ENCODE measurements at regions not wholly inside any gene's neighbourhood (a gene's known extent, or its start where the extent isn't known, plus 50 kb on each side); places are given as distances from the start of the nearest gene placed in this dataset.

GRCh38 chr3:46112984-46113383, 85.7 kb upstream of the XCR1 start:
- TF ChIP-seq, protein P1, sequence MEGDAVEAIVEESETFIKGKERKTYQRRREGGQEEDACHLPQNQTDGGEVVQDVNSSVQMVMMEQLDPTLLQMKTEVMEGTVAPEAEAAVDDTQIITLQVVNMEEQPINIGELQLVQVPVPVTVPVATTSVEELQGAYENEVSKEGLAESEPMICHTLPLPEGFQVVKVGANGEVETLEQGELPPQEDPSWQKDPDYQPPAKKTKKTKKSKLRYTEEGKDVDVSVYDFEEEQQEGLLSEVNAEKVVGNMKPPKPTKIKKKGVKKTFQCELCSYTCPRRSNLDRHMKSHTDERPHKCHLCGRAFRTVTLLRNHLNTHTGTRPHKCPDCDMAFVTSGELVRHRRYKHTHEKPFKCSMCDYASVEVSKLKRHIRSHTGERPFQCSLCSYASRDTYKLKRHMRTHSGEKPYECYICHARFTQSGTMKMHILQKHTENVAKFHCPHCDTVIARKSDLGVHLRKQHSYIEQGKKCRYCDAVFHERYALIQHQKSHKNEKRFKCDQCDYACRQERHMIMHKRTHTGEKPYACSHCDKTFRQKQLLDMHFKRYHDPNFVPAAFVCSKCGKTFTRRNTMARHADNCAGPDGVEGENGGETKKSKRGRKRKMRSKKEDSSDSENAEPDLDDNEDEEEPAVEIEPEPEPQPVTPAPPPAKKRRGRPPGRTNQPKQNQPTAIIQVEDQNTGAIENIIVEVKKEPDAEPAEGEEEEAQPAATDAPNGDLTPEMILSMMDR (conservative IDR thresholded peaks at IDR 0.05): no peak
- TF ChIP-seq ZFX (IDR thresholded peaks at IDR 0.05): no peak
